ENCODE measurements at regions not wholly inside any gene's neighbourhood (a gene's known extent, or its start where the extent isn't known, plus 50 kb on each side); places are given as distances from the start of the nearest gene placed in this dataset.

GRCh38 chr10:3528271-3528670, 256.7 kb downstream of the KLF6 start:
- no peak overlapping the region for H3K4me3 ChIP-seq (ENCODE audit: low read length)
- H3K9ac ChIP-seq (ENCODE audit: low read depth, low read length), result no peak overlapping the region
- WGBS, result 97% methylated on average over 3 of the region's 3 CpGs
- no peak overlapping the region for H3K27ac ChIP-seq (ENCODE audit: low read depth, low read length)
- H3K4me1 ChIP-seq (ENCODE audit: insufficient read depth, low read length), result no peaks in the 10 kb centered on the region
- no peaks in the 10 kb centered on the region for H3K9me3 ChIP-seq (ENCODE audit: insufficient read depth, low read depth, low read length)
- no peaks in the 10 kb centered on the region for H3K27me3 ChIP-seq (ENCODE audit: insufficient read depth, low read length)
- no peaks in the 10 kb centered on the region for H3K36me3 ChIP-seq (ENCODE audit: insufficient read depth, low read length)

GRCh38 chr10:3527869-3528268, 257.1 kb downstream of the KLF6 start:
- Histone ChIP-seq H3K4me1 (ENCODE audit: insufficient read depth, low read length) (no peaks in the 10 kb centered on the region), H3K27ac (ENCODE audit: low read depth, low read length) (no peak overlapping the region), H3K36me3 (ENCODE audit: insufficient read depth, low read length) (no peaks in the 10 kb centered on the region), H3K9me3 (ENCODE audit: insufficient read depth, low read depth, low read length) (no peaks in the 10 kb centered on the region), H3K4me3 (ENCODE audit: low read length) (no peak overlapping the region), H3K27me3 (ENCODE audit: insufficient read depth, low read length) (no peaks in the 10 kb centered on the region), H3K9ac (ENCODE audit: low read depth, low read length) (no peak overlapping the region)
- WGBS, result 92% methylated on average over 5 of the region's 5 CpGs

- Histone ChIP-seq H3K4me1 (ENCODE audit: insufficient read depth, low read length) (no peaks in the 10 kb centered on the region), H3K36me3 (ENCODE audit: insufficient read depth, low read length) (no peaks in the 10 kb centered on the region), H3K9me3 (ENCODE audit: insufficient read depth, low read depth, low read length) (no peaks in the 10 kb centered on the region), H3K27ac (ENCODE audit: low read depth, low read length) (no peak overlapping the region), H3K27me3 (ENCODE audit: insufficient read depth, low read length) (no peaks in the 10 kb centered on the region), H3K4me3 (ENCODE audit: low read length) (no peak overlapping the region), H3K9ac (ENCODE audit: low read depth, low read length) (no peak overlapping the region)
- WGBS, result 97% methylated on average over 6 of the region's 6 CpGs
These were observed 258.1 kb downstream of the KLF6 start for GRCh38 chr10:3526727-3527501.

- H3K9ac ChIP-seq (ENCODE audit: low read depth, low read length), result no peak overlapping the region
- H3K4me1 ChIP-seq (ENCODE audit: insufficient read depth, low read length), result no peaks in the 10 kb centered on the region
- no peak overlapping the region for H3K4me3 ChIP-seq (ENCODE audit: low read length)
- H3K27me3 ChIP-seq (ENCODE audit: insufficient read depth, low read length), result no peaks in the 10 kb centered on the region
- H3K9me3 ChIP-seq (ENCODE audit: insufficient read depth, low read depth, low read length), result no peaks in the 10 kb centered on the region
- H3K36me3 ChIP-seq (ENCODE audit: insufficient read depth, low read length), result no peaks in the 10 kb centered on the region
- 86% methylated on average over 11 of the region's 11 CpGs for WGBS
- no peak overlapping the region for H3K27ac ChIP-seq (ENCODE audit: low read depth, low read length)
These were observed 259.1 kb downstream of the KLF6 start for GRCh38 chr10:3525832-3526449.

- WGBS, result 94% methylated on average over 7 of the region's 7 CpGs
- Histone ChIP-seq H3K4me1 (ENCODE audit: insufficient read depth, low read length) (no peaks in the 10 kb centered on the region), H3K4me3 (ENCODE audit: low read length) (no peak overlapping the region), H3K27ac (ENCODE audit: low read depth, low read length) (no peak overlapping the region), H3K9ac (ENCODE audit: low read depth, low read length) (no peak overlapping the region), H3K27me3 (ENCODE audit: insufficient read depth, low read length) (no peaks in the 10 kb centered on the region), H3K9me3 (ENCODE audit: insufficient read depth, low read depth, low read length) (no peaks in the 10 kb centered on the region), H3K36me3 (ENCODE audit: insufficient read depth, low read length) (no peaks in the 10 kb centered on the region)
These were observed 260.7 kb downstream of the KLF6 start for GRCh38 chr10:3524086-3524960.

- WGBS, result 95% methylated on average over 13 of the region's 13 CpGs
- Histone ChIP-seq H3K9me3 (ENCODE audit: insufficient read depth, low read depth, low read length) (no peaks in the 10 kb centered on the region), H3K4me3 (ENCODE audit: low read length) (no peak overlapping the region), H3K27ac (ENCODE audit: low read depth, low read length) (no peak overlapping the region), H3K27me3 (ENCODE audit: insufficient read depth, low read length) (no peaks in the 10 kb centered on the region), H3K4me1 (ENCODE audit: insufficient read depth, low read length) (no peaks in the 10 kb centered on the region), H3K9ac (ENCODE audit: low read depth, low read length) (no peak overlapping the region), H3K36me3 (ENCODE audit: insufficient read depth, low read length) (no peaks in the 10 kb centered on the region)
These were observed 261.5 kb downstream of the KLF6 start for GRCh38 chr10:3523309-3524050.

- H3K4me1 ChIP-seq (ENCODE audit: insufficient read depth, low read length), result no peaks in the 10 kb centered on the region
- no peaks in the 10 kb centered on the region for H3K27me3 ChIP-seq (ENCODE audit: insufficient read depth, low read length)
- no peak overlapping the region for H3K9ac ChIP-seq (ENCODE audit: low read depth, low read length)
- H3K27ac ChIP-seq (ENCODE audit: low read depth, low read length), result no peak overlapping the region
- no peaks in the 10 kb centered on the region for H3K36me3 ChIP-seq (ENCODE audit: insufficient read depth, low read length)
- no peak overlapping the region for H3K4me3 ChIP-seq (ENCODE audit: low read length)
- 96% methylated on average over 15 of the region's 15 CpGs for WGBS
- no peaks in the 10 kb centered on the region for H3K9me3 ChIP-seq (ENCODE audit: insufficient read depth, low read depth, low read length)
These were observed 268.1 kb downstream of the KLF6 start for GRCh38 chr10:3516923-3517255.

- WGBS, result 84% methylated on average over 14 of the region's 14 CpGs
- no peak overlapping the region for H3K4me3 ChIP-seq (ENCODE audit: low read length)
- H3K9ac ChIP-seq (ENCODE audit: low read depth, low read length), result no peak overlapping the region
- H3K9me3 ChIP-seq (ENCODE audit: insufficient read depth, low read depth, low read length), result no peaks in the 10 kb centered on the region
- H3K27me3 ChIP-seq (ENCODE audit: insufficient read depth, low read length), result no peaks in the 10 kb centered on the region
- H3K36me3 ChIP-seq (ENCODE audit: insufficient read depth, low read length), result no peaks in the 10 kb centered on the region
- no peaks in the 10 kb centered on the region for H3K4me1 ChIP-seq (ENCODE audit: insufficient read depth, low read length)
- no peak overlapping the region for H3K27ac ChIP-seq (ENCODE audit: low read depth, low read length)
These were observed 268.6 kb downstream of the KLF6 start for GRCh38 chr10:3516234-3516922.

- no peaks in the 10 kb centered on the region for H3K4me1 ChIP-seq (ENCODE audit: insufficient read depth, low read length)
- no peak overlapping the region for H3K4me3 ChIP-seq (ENCODE audit: low read length)
- WGBS, result 79% methylated on average over 7 of the region's 7 CpGs
- no peaks in the 10 kb centered on the region for H3K27me3 ChIP-seq (ENCODE audit: insufficient read depth, low read length)
- H3K9me3 ChIP-seq (ENCODE audit: insufficient read depth, low read depth, low read length), result no peaks in the 10 kb centered on the region
- no peak overlapping the region for H3K9ac ChIP-seq (ENCODE audit: low read depth, low read length)
- H3K27ac ChIP-seq (ENCODE audit: low read depth, low read length), result no peak overlapping the region
- H3K36me3 ChIP-seq (ENCODE audit: insufficient read depth, low read length), result no peaks in the 10 kb centered on the region
These were observed 270.3 kb downstream of the KLF6 start for GRCh38 chr10:3514691-3515090.

GRCh38 chr10:3512263-3512662, 272.7 kb downstream of the KLF6 start:
- H3K4me3 ChIP-seq (ENCODE audit: low read length), result no peak overlapping the region
- H3K4me1 ChIP-seq (ENCODE audit: insufficient read depth, low read length), result no peaks in the 10 kb centered on the region
- no peak overlapping the region for H3K9ac ChIP-seq (ENCODE audit: low read depth, low read length)
- no peaks in the 10 kb centered on the region for H3K36me3 ChIP-seq (ENCODE audit: insufficient read depth, low read length)
- 90% methylated on average over 8 of the region's 8 CpGs for WGBS
- no peaks in the 10 kb centered on the region for H3K9me3 ChIP-seq (ENCODE audit: insufficient read depth, low read depth, low read length)
- no peak overlapping the region for H3K27ac ChIP-seq (ENCODE audit: low read depth, low read length)
- no peaks in the 10 kb centered on the region for H3K27me3 ChIP-seq (ENCODE audit: insufficient read depth, low read length)
